OCI-M2 (cell line): ENCODE measurements at regions not wholly inside any gene's neighbourhood (a gene's known extent, or its start where the extent isn't known, plus 50 kb on each side); places are given as distances from the start of the nearest gene placed in this dataset.
"Not testable (repeated sequence)": the region's sequence is repeated elsewhere in the genome, so short reads cannot be mapped to it uniquely, and the experiment has no call there.

Experiments
- DNase-seq: peaks from one replicate; lab custom pipeline; 2025; ENCODE audit not compliant: unreplicated experiment; lab: John Stamatoyannopoulos, UW

DNA sequence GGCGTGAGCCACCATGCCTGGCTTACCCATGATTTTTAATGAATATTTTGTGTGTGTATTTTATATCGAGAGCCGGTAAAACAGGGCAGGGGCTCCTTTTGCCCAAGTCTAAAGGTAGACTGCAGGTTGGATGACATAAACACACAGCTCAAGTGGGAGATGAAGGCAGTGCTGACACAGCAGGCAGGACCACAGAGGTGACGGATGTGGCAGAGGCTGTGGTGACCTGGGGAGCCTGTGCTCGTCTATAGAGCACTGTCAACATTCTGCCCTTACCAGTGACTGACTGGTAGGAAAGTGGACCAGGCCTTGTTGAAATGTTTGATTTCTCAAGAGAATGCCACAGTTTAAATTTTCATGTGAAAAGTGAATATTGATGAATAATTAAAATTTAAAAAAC, 137.5 kb downstream of the ZFP64 start:
- DNase-seq: no peak

DNA sequence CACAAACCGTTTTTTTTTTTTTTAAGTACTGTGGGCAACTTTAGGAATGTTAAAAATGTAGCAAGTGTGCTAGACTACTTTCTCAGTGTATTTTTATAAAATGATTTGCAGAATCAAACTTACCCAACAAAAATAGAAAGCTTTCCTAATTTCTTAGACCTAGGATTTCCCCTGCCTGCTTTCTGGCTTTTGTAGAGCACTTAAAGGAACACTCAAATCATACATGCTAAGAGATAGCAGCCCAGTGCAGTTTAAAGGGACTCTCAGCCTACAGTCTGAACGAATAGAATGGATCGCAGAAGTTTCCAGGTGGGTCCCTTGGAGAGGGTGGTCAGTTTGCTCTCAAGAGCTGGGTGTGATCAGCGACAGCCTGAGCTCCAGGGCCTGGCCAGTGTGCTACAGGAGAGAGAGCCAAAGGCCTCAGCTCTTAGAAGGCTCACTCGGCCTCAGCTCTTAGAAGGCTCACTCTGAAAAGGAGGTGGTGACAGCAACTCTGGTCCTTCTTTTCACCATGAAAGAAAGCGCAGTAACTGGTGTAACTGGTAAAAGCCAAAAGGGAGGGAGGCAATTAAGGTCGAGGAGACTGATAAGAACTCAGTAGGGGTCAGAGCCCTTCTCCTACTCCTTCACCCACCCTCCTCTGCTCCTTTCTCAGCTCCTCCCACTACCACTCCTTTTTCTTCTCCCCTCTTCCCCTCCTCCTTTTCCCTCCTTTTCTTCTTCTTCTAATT, 142.4 kb downstream of the ZFP64 start:
- no peak for DNase-seq

DNA sequence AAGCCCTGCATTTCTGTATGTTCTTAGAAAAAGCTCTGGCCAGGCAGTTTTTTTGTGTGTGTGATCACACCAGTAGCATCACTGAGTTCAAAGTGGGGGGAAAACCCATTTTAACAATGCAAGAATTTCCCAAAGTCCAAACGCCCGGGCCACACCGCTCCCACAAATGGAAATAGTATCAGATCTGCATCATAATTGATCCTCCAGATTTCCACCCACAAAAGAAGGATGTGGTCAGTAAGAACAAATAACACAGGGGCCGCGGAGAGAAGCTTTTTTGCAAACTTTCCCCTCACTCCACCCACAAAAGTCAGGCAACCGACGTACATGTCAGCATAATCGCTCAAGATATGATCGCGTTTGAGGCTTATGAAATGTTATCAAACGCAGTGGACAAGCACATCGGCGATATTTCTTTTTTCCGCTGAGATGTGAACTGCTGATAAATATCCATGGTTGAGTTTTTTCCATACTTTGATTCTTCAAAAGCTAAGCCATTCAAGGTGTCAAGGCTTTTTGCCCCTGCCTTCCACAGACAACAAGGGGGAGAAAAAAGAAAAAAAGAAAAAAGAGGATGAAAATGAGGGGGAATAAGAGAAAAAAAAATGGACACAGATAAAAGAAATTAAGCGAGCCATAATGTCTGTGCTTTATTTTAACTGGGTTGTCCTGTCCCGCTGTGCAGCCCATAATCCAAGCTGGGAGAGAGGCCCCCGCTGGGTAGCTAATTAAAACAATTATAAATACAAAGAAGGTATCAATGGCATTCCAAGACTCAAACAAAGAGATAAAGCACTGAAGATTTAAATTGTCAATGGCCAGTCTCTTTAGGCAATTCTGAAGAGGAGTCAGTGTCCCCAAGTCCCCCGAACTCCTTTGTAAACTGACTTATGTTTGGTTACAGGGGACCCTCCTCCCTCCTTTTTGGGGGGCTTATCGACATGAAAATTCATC, 143.5 kb downstream of the ZFP64 start:
- no peak for DNase-seq

DNA sequence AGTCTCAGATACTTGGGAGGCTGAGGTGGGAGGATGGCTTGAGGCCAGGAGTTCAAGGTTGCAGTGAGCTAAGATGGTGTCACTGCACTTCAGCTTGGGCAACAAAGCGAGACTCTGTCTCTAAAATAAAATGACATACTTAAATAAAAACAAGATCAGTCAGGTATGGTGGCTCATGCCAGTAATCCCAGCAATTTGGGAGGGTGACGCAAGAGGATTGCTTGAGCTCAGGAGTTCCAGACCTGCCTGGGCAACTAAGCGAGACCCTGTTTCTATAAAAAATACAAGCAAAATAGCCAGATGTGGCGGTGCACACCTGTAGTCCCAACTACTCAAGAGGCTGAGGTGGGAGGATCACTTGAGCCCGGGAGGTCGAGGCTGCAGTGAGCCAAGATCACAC, 149.6 kb downstream of the ZFP64 start:
- DNase-seq: no peak

- no peak for DNase-seq
These were observed 151.8 kb downstream of the ZFP64 start for GRCh38 chr20:52039790-52040189.

DNA sequence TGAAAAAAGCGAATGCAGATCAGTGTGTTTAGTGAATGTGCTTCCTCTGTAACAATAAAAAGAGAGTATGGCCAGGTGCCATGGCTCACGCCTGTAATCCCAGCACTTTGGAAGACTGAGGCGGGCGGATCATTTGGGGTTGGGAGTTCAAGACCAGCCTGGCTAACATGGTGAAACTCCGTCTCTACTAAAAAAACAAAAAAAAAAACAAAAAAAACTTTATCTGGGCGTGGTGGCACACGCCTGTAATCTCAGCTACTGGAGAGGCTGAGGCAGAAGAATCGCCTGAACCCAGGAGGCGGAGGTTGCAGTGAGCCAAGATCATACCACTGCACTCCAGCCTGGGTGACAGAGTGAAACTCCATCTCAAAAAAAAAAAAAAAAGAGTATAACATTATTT, 152.9 kb downstream of the ZFP64 start:
- DNase-seq: not testable (repeated sequence)

DNA sequence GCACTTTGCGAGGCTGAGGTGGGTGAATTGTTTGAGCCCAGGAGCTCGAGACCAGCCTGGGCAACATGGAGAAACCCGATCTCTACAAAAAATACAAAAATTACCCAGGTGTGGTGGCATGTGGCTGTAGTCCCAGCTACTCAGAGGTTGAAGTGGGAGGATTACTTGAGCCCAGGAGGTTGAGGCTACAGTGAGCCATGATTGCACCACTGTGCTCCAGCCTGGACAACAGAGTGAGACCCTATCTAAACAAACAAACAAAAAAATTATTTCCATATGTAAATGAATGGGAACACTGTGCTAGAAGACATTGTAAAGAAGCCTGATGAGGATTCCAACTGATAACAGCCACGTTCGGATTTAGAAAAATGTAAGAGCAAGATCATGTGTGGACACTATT, 154.2 kb downstream of the ZFP64 start:
- DNase-seq: no peak

- DNase-seq: no peak
These were observed 155.6 kb downstream of the ZFP64 start for GRCh38 chr20:52035977-52036376.

- DNase-seq: no peak
These were observed 156.1 kb downstream of the ZFP64 start for GRCh38 chr20:52035498-52035897.

DNA sequence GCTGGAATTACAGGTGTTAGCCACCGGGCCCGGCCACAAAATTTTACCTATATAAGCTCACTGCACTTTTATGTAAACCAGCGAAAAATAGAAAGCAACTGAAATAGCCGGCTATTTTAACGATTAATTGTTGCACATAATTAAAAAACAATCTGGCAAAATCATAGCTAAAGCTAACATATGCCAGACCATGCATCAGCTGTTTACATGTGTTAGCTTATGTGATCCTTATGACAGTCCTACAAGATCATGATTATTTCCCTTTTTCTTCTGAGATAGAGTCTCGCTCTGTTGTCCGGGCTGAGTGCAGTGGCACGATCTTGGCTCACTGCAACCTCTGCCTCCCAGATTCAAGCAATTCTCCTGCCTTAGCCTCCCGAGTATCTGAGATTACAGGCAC, 157.0 kb downstream of the ZFP64 start:
- DNase-seq: no peak

DNA sequence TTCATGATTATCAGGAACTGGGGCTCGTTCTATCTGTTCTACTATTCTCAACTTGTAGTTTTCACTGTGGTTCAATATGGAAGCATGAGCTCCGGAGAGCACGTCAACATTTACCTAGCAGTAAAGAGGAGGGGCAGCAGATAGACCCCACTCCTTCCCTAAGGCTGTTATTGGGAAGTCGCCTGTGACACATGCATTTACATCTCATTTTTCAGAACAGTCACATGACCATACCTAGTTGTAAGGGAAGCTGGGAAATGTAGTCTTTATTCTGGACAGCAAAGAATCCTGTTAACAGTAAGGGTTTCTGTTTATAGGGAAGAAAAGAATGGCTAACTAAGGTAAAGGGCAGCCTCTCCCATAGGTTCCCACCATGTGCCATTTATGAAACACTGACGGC, 158.3 kb downstream of the ZFP64 start:
- no peak for DNase-seq

- DNase-seq: not testable (repeated sequence)
These were observed 159.3 kb downstream of the ZFP64 start for GRCh38 chr20:52032304-52032683.

- DNase-seq: no peak
These were observed 159.8 kb downstream of the ZFP64 start for GRCh38 chr20:52031563-52032303.

DNA sequence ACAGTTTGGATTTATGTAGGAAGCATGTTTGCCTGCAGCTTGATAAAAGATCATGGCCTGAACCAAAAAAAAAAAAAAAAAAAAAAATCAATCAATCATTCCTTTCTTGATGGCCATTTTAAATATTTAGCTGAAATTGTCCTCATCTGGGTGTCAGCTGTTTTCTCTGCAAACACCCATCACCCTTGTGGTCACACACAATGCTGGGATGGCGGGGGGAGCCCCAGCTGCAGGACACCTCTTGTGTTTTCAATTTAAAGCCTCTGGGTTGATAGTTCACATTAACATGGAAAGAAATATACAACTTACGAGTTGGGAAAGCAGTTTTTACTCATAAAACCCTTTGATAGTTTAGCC, 160.4 kb downstream of the ZFP64 start:
- no peak for DNase-seq

GRCh38 chr20:52029129-52029528, 162.4 kb downstream of the ZFP64 start:
- DNase-seq: not testable (repeated sequence)

- no peak for DNase-seq
These were observed 165.6 kb downstream of the ZFP64 start for GRCh38 chr20:52025938-52026337.

DNA sequence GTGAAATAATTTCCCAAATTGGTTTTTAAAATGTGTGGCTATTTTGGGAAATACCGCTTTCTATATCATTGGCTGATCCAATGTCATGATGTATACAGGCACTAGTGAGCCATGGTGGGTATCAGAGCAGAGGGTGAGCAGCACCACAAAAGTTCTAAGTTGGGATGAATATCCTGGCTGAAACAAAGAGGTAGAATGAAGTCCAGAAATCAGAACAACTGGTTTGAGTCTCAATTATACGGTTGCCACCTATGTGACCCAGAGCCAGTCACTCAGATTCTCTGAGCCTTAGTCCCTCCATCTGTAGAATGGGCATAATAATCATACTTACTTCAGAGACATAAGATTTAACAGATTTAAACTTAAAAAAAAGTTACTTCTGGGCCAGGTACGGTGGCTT, 172.3 kb downstream of the ZFP64 start:
- no peak for DNase-seq

GRCh38 chr20:52017669-52018317, 173.8 kb downstream of the ZFP64 start:
- DNase-seq: no peak

DNA sequence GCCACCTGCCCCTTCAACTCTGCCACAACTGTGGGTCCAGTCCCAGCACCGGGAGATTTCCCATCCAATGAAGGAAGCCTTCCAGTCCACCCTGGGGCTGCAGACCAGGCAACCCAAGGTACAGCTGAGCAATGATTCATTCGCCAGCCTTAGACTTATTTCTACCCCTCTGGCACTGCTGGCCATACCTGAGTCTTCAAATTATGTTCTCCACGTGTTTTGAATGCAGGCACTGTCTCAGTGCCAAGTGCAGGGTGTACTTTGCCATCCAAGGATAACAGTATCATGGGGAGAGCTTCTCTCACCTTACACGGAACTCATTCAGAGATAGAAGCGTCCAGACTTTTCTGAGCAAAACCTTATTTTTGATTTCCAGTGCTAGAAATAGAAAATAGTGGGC, 175.6 kb downstream of the ZFP64 start:
- no peak for DNase-seq

DNA sequence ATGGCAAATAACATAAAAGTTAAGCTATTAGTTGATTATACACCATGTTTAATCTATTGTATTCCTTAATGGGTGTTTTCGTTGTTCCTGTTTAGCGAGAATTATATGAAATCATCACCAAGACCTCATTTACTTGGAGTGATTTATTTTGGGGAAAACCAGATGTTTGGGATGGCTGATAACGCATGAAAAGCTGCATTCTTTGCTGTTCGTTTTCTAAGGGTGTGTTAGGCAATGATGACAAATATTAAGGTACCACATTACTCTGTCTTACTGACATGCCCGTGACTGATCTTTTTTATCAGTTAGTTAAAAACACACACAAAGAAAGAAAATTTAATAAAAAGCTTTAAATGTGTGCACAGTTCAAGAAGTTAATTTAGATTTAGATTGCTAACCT, 176.4 kb downstream of the ZFP64 start:
- DNase-seq: no peak

DNA sequence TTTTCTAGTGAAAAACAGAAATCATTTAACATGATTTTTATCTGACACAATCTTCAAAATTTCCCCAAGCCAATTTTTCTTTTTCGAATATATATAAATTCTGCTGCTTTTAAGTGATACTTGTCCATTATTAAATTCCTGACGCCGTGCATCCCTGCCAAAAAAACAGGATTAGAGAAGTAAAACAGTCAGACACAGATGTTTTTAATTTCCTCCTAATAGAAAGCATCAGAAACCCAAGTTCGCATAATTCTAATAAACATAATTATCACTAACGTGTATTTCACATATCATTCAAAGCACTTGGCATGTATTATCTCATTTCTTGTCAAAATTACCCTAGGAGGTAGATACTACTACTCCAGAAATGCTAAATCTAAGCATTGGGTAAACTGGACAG, 179.5 kb downstream of the ZFP64 start:
- no peak for DNase-seq
